T-cell (primary cell): ENCODE measurements at regions not wholly inside any gene's neighbourhood (a gene's known extent, or its start where the extent isn't known, plus 50 kb on each side); places are given as distances from the start of the nearest gene placed in this dataset.

Experiments used
- ATAC-seq, 4 experiments: fragments of 200-7000 bp in 3 of 4; fragments of 150-1000 bp in 1 of 4; cut with Tn5 transposase; replicated peaks in 1 of 4; 1 replicate in 3 of 4; 2 replicates in 1 of 4; pipeline ENCODE4 v1.10.0; 2021; ENCODE audit warnings: moderate library complexity in 3 of 4, mild to moderate bottlenecking in 2 of 4, moderate number of reproducible peaks in 1 of 4
- CTCF ChIA-PET, 2 donors: fragments of 300-600 bp; sonication (Branson Sonifier 250); formaldehyde crosslinking; loops; one replicate each; lab custom pipeline; 2022; ENCODE audit warnings: antibody characterized with exemption in 2 of 2; lab: Charles Lee
- POLR2A ChIA-PET, 2 donors: fragments of 300-600 bp; sonication (Branson Sonifier 250); formaldehyde crosslinking; loops; one replicate each; lab custom pipeline; 2022; ENCODE audit warnings: antibody characterized with exemption in 2 of 2; lab: Charles Lee
- DNase-seq, 35 experiments: peaks; one replicate each; pipeline versions ENCODE4 v3.0.0 to v3.0.0-alpha.2; 2013 to 2023
- H3K27ac ChIP-seq: one replicate; pipeline ENCODE4 v1.5.1; 2013; ENCODE audit warnings: low read length
- H3K27me3 ChIP-seq, 2 experiments: replicated peaks in 1 of 2; 1 replicate in 1 of 2; 2 replicates in 1 of 2; pipeline versions ENCODE4 v1.6.1 to v1.7.0; 2013; ENCODE audit warnings: low read length in 1 of 2, mixed read lengths in 1 of 2; ENCODE audit not compliant: control insufficient read depth in 2 of 2, insufficient read depth in 2 of 2; ENCODE audit errors: extremely low read depth in 1 of 2
- H3K36me3 ChIP-seq, 2 donors: 1 replicate in 1 of 2; 2 replicates in 1 of 2; pipeline versions ENCODE4 v1.6.1 to v1.7.0; 2013; ENCODE audit warnings: low read length in 1 of 2; ENCODE audit not compliant: control insufficient read depth in 2 of 2, insufficient read depth in 1 of 2; ENCODE audit errors: extremely low read depth in 1 of 2
- H3K4me1 ChIP-seq, 2 experiments: 1 replicate in 1 of 2; 2 replicates in 1 of 2; pipeline versions ENCODE4 v1.6.1 to v1.7.0; 2013; ENCODE audit warnings: low read length in 2 of 2, mixed read lengths in 1 of 2; ENCODE audit not compliant: insufficient read depth in 2 of 2, control insufficient read depth in 1 of 2; ENCODE audit errors: extremely low read depth in 1 of 2
- H3K4me3 ChIP-seq, 2 donors: 1 replicate in 1 of 2; 2 replicates in 1 of 2; pipeline versions ENCODE4 v1.5.1 to v1.7.0; 2013; ENCODE audit warnings: mild to moderate bottlenecking in 2 of 2, low read length in 1 of 2, moderate library complexity in 1 of 2; ENCODE audit not compliant: control insufficient read depth in 1 of 2; ENCODE audit errors: extremely low read depth in 1 of 2
- H3K9me3 ChIP-seq: 2 replicates; pipeline ENCODE4 v1.7.0; 2013
- H3K27ac Mint-ChIP-seq, 2 donors: one replicate each; pipeline ENCODE4 v1.8.0; 2020 to 2021; ENCODE audit warnings: mild to moderate bottlenecking in 2 of 2, mixed read lengths in 2 of 2
- H3K27me3 Mint-ChIP-seq, 2 donors: one replicate each; pipeline ENCODE4 v1.8.0; 2021 to 2022; ENCODE audit warnings: mixed read lengths in 2 of 2
- H3K36me3 Mint-ChIP-seq: one replicate; pipeline ENCODE4 v1.8.0; 2021; ENCODE audit warnings: mixed read lengths
- H3K4me1 Mint-ChIP-seq, 3 donors: one replicate each; pipeline ENCODE4 v1.8.0; 2020 to 2022; ENCODE audit warnings: mixed read lengths in 3 of 3, mild to moderate bottlenecking in 1 of 3
- H3K4me3 Mint-ChIP-seq, 3 donors: one replicate each; pipeline ENCODE4 v1.8.0; 2020 to 2022; ENCODE audit warnings: mild to moderate bottlenecking in 3 of 3, mixed read lengths in 3 of 3, moderate library complexity in 3 of 3
- H3K9me3 Mint-ChIP-seq, 3 donors: one replicate each; pipeline ENCODE4 v1.8.0; 2020 to 2022; ENCODE audit warnings: mixed read lengths in 3 of 3
- WGBS: methylation state at CpG from one replicate; pipeline ENCODE4 v1.1.5; 2013; ENCODE audit warnings: missing lambda C conversion rate; ENCODE audit not compliant: insufficient coverage; 5-methylcytosine and 5-hydroxymethylcytosine counted together

DNA sequence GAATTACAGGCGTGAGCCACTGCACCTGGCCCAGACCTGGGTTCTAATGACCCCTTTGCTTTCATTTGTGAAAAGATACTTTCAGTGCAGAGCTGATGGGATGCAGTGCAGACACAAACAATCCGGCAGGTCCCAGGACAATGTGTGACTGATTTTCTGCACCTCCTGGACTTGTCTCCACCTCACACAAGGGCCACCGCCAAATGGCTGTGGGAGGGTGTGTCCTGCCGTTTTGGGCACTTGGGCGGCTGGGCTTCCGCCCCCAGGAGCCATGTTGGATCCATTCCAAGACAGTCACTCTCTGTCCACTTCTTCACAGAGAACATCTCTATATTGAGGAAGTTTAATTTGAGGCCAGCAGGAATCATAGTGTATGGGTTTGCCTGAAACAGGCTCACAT lies 112.3 kb upstream of the ZNF507 start:
- Mint-ChIP-seq H3K9me3 (no peaks in the 10 kb centered on the region), H3K27ac (no peak overlapping the region), H3K27me3 (peaks cover 7 to 31% of the 10 kb centered on the region in 2 donors), H3K4me3 (no peak overlapping the region), H3K36me3 (no peaks in the 10 kb centered on the region), H3K4me1 (no peaks in the 10 kb centered on the region)
- no peaks in the 10 kb centered on the region for H3K36me3 ChIP-seq
- no peaks in the 10 kb centered on the region for H3K9me3 ChIP-seq
- CTCF ChIA-PET: no interaction called here
- no peak for ATAC-seq
- DNase-seq: no peak
- H3K4me1 ChIP-seq: no peaks in the 10 kb centered on the region
- H3K27ac ChIP-seq: no peak overlapping the region
- 80% methylated on average over 1 of the region's 6 CpGs for WGBS
- H3K4me3 ChIP-seq: no peak overlapping the region
- H3K27me3 ChIP-seq: peaks cover 0 to 30% of the 10 kb centered on the region in 2 experiments
- POLR2A ChIA-PET: no interaction called here

- no peaks in the 10 kb centered on the region for H3K9me3 ChIP-seq
- no peak overlapping the region for H3K27ac Mint-ChIP-seq
- no peaks in the 10 kb centered on the region for H3K36me3 Mint-ChIP-seq
- ChIA-PET POLR2A (no interaction called here), CTCF (no interaction called here)
- H3K4me1 Mint-ChIP-seq: no peaks in the 10 kb centered on the region
- no peak overlapping the region for H3K4me3 ChIP-seq
- no peaks in the 10 kb centered on the region for H3K4me1 ChIP-seq
- DNase-seq (no peak), ATAC-seq (no peak)
- H3K4me3 Mint-ChIP-seq: no peak overlapping the region
- H3K27ac ChIP-seq: no peak overlapping the region
- peaks cover 7 to 29% of the 10 kb centered on the region in 2 donors for H3K27me3 Mint-ChIP-seq
- no peaks in the 10 kb centered on the region for H3K9me3 Mint-ChIP-seq
- WGBS: 78% methylated on average over 3 of the region's 4 CpGs
- peaks cover 0 to 29% of the 10 kb centered on the region in 2 experiments for H3K27me3 ChIP-seq
- H3K36me3 ChIP-seq: no peaks in the 10 kb centered on the region
Observed at GRCh38 chr19:32233885-32234284, 111.5 kb upstream of the ZNF507 start.

DNA sequence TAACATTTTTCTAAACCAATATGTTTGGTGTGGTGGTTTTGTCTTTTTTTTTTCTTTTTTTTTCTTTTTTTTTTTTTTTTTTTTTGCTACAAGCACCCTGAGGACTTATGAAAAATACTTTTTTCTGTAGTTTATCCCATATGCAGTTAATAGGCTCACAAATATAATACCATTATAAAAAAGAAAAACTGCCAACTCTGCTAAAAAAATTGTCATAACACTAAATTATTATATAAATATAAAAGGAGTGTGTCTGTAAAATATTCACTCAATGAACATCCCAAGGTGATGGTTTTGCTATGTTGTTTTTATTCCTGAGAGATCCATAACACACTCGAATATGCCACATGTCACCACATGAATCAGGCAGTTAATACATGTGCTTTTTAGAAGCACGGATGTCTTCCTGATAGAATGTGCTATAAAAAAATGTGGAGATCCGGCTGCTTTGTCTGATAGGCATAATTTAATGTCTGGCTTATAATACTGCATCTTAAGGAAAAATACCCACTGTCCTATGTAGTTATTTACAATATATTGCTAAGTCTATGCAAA lies 110.7 kb upstream of the ZNF507 start:
- peaks cover 7 to 22% of the 10 kb centered on the region in 2 donors for H3K27me3 Mint-ChIP-seq
- H3K4me3 ChIP-seq: no peak overlapping the region
- no peak overlapping the region for H3K4me3 Mint-ChIP-seq
- no peaks in the 10 kb centered on the region for H3K9me3 ChIP-seq
- no peak overlapping the region for H3K27ac Mint-ChIP-seq
- H3K4me1 Mint-ChIP-seq: no peaks in the 10 kb centered on the region
- ATAC-seq (no peak), DNase-seq (no peak)
- H3K9me3 Mint-ChIP-seq: no peaks in the 10 kb centered on the region
- CTCF ChIA-PET: no interaction called here
- POLR2A ChIA-PET: no interaction called here
- no peaks in the 10 kb centered on the region for H3K36me3 ChIP-seq
- peaks cover 0 to 24% of the 10 kb centered on the region in 2 experiments for H3K27me3 ChIP-seq
- H3K36me3 Mint-ChIP-seq: no peaks in the 10 kb centered on the region
- H3K27ac ChIP-seq: no peak overlapping the region
- WGBS: no CpG with 5 or more reads among the region's 3 CpGs
- no peaks in the 10 kb centered on the region for H3K4me1 ChIP-seq

GRCh38 chr19:32238076-32238475 lies 107.3 kb upstream of the ZNF507 start:
- no peak overlapping the region for H3K4me3 ChIP-seq
- WGBS: no CpG with 5 or more reads among the region's 1 CpG
- peaks cover 0 to 15% of the 10 kb centered on the region in 2 experiments for H3K27me3 ChIP-seq
- Mint-ChIP-seq H3K4me3 (no peak overlapping the region), H3K4me1 (no peaks in the 10 kb centered on the region), H3K27ac (no peak overlapping the region), H3K27me3 (peaks cover 3 to 12% of the 10 kb centered on the region in 2 donors), H3K36me3 (no peaks in the 10 kb centered on the region), H3K9me3 (no peaks in the 10 kb centered on the region)
- POLR2A ChIA-PET: interaction anchor here in 1 of 2 donors (0.5 kb wide), 1 partner anchor 826 kb away, joined by 4 read pairs; no protein-coding TSS in a partner anchor
- CTCF ChIA-PET: no interaction called here
- H3K4me1 ChIP-seq: no peaks in the 10 kb centered on the region
- DNase-seq: no peak
- H3K36me3 ChIP-seq: no peaks in the 10 kb centered on the region
- no peak for ATAC-seq
- no peak overlapping the region for H3K27ac ChIP-seq
- no peaks in the 10 kb centered on the region for H3K9me3 ChIP-seq

- H3K4me1 Mint-ChIP-seq: no peaks in the 10 kb centered on the region
- Histone ChIP-seq H3K4me1 (no peaks in the 10 kb centered on the region), H3K36me3 (no peaks in the 10 kb centered on the region), H3K27me3 (peaks cover 0 to 13% of the 10 kb centered on the region in 2 experiments), H3K27ac (no peak overlapping the region), H3K9me3 (no peaks in the 10 kb centered on the region), H3K4me3 (no peak overlapping the region)
- no peak for DNase-seq
- H3K36me3 Mint-ChIP-seq: no peaks in the 10 kb centered on the region
- peaks cover 2 to 4% of the 10 kb centered on the region in 2 donors for H3K27me3 Mint-ChIP-seq
- no peak overlapping the region for H3K27ac Mint-ChIP-seq
- ChIA-PET CTCF (no interaction called here), POLR2A (no interaction called here)
- H3K9me3 Mint-ChIP-seq: no peaks in the 10 kb centered on the region
- WGBS: 60% methylated on average over 1 of the region's 7 CpGs
- ATAC-seq: no peak
- no peak overlapping the region for H3K4me3 Mint-ChIP-seq
Observed at GRCh38 chr19:32240316-32240715, 105.1 kb upstream of the ZNF507 start.

DNA sequence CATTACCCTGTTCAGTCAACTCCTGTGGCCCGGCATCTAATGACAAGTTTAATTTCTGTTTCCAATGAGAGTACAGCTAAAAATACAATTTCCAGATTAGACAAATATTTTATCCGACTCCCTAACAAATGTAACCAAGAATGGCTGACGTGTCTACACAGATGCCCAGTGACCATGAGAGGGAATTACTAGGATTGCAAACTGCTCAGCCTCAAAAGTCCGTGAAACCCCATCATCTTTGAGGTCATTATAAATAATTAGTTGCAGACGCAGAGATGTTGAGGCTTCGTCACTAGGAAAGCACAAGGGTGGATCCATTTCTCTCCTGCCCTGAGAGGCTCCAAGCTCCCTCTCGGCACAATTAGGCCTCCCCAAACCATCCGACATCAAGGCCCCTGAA lies 104.1 kb upstream of the ZNF507 start:
- 93% methylated on average over 4 of the region's 8 CpGs for WGBS
- Histone ChIP-seq H3K27ac (no peak overlapping the region), H3K4me1 (no peaks in the 10 kb centered on the region), H3K9me3 (no peaks in the 10 kb centered on the region), H3K27me3 (peaks cover 0 to 13% of the 10 kb centered on the region in 2 experiments), H3K4me3 (no peak overlapping the region), H3K36me3 (no peaks in the 10 kb centered on the region)
- Mint-ChIP-seq H3K4me1 (no peaks in the 10 kb centered on the region), H3K27ac (no peak overlapping the region), H3K9me3 (no peaks in the 10 kb centered on the region), H3K27me3 (peaks cover 4 to 9% of the 10 kb centered on the region in 2 donors), H3K36me3 (no peaks in the 10 kb centered on the region), H3K4me3 (no peak overlapping the region)
- ATAC-seq (no peak), DNase-seq (no peak)
- ChIA-PET POLR2A (no interaction called here), CTCF (no interaction called here)
